IMR-90 (cell line): ENCODE measurements at regions not wholly inside any gene's neighbourhood (a gene's known extent, or its start where the extent isn't known, plus 50 kb on each side); places are given as distances from the start of the nearest gene placed in this dataset.

Experiments used
- ATAC-seq: fragments of 200-7000 bp; cut with Tn5 transposase; 2 replicates; pipeline ENCODE4 v1.9.1; 2020; ENCODE audit warnings: low read depth, mild to moderate bottlenecking, moderate library complexity
- BruUV-seq: library from RNA; stranded (reverse); fragments of 400-500 nt; replicated peaks from 2 replicates; lab custom pipeline; 2021; lab: Mats Ljungman, UMichigan
- CTCF ChIA-PET: fragments of 300-600 bp; formaldehyde crosslinking; extraction: SDS; loops from one replicate; lab custom pipeline; 2021; ENCODE audit warnings: antibody characterized with exemption; lab: Yijun Ruan, JAX
- POLR2A ChIA-PET: fragments of 300-600 bp; sonication (Branson Sonifier 250); formaldehyde crosslinking; loops from one replicate; lab custom pipeline; 2022; ENCODE audit warnings: antibody characterized with exemption; ENCODE audit not compliant: unreplicated experiment; lab: Charles Lee
- DNase-seq: peaks from one replicate; pipeline ENCODE4 v3.0.0; 2013
- H2AFZ ChIP-seq: replicated peaks from 2 replicates; pipeline ENCODE3; 2013; ENCODE audit warnings: low read length, mild to moderate bottlenecking; ENCODE audit not compliant: poor library complexity
- H2AK5ac ChIP-seq: 2 replicates; pipeline ENCODE4 v1.6.1; 2013; ENCODE audit warnings: low read depth, low read length, inconsistent platforms
- H2AK9ac ChIP-seq: replicated peaks from 2 replicates; pipeline ENCODE3; 2013; ENCODE audit warnings: mild to moderate bottlenecking, low read depth, low read length, moderate library complexity; ENCODE audit not compliant: poor library complexity
- H2BK120ac ChIP-seq: 2 replicates; pipeline ENCODE4 v1.6.1; 2013; ENCODE audit warnings: low read depth, low read length, inconsistent platforms
- H2BK15ac ChIP-seq: 3 replicates; pipeline ENCODE4 v1.6.1; 2013; ENCODE audit warnings: low read depth, low read length, inconsistent platforms
- H2BK20ac ChIP-seq: 2 replicates; pipeline ENCODE4 v1.6.1; 2013; ENCODE audit warnings: low read depth, mild to moderate bottlenecking, inconsistent platforms, low read length, moderate library complexity
- H2BK5ac ChIP-seq: 2 replicates; pipeline ENCODE4 v1.6.1; 2013; ENCODE audit warnings: mild to moderate bottlenecking, low read depth, low read length, inconsistent platforms; ENCODE audit not compliant: poor library complexity, severe bottlenecking
- H3K14ac ChIP-seq: replicated peaks from 2 replicates; pipeline ENCODE4 v1.6.1; 2013; ENCODE audit warnings: low read depth, low read length, inconsistent platforms
- H3K18ac ChIP-seq: 2 replicates; pipeline ENCODE4 v1.6.1; 2013; ENCODE audit warnings: low read depth, low read length, control low read depth
- H3K23ac ChIP-seq: 2 replicates; pipeline ENCODE4 v1.6.1; 2013; ENCODE audit warnings: low read depth, low read length, inconsistent platforms
- H3K27ac ChIP-seq: 2 replicates; pipeline ENCODE4 v1.5.1; 2013; ENCODE audit warnings: mild to moderate bottlenecking, control low read depth, low read length; ENCODE audit not compliant: insufficient read depth
- H3K27me3 ChIP-seq: 2 replicates; pipeline ENCODE4 v1.6.1; 2013; ENCODE audit warnings: low read length; ENCODE audit not compliant: control insufficient read depth, insufficient read depth
- H3K36me3 ChIP-seq: 2 replicates; pipeline ENCODE4 v1.6.1; 2013; ENCODE audit warnings: low read length, mixed read lengths; ENCODE audit not compliant: control insufficient read depth, insufficient read depth
- H3K4ac ChIP-seq: 2 replicates; pipeline ENCODE4 v1.6.1; 2013; ENCODE audit warnings: low read depth, low read length, inconsistent platforms
- H3K4me1 ChIP-seq: 2 replicates; pipeline ENCODE4 v1.6.1; 2013; ENCODE audit warnings: low read length, mixed read lengths; ENCODE audit not compliant: control insufficient read depth, insufficient read depth
- H3K4me2 ChIP-seq: 2 replicates; pipeline ENCODE4 v1.6.1; 2013; ENCODE audit warnings: low read depth, mild to moderate bottlenecking, control low read depth, low read length, moderate library complexity
- H3K4me3 ChIP-seq: 2 replicates; pipeline ENCODE4 v1.5.1; 2013; ENCODE audit warnings: low read depth, mild to moderate bottlenecking, control low read depth, low read length, moderate library complexity; ENCODE audit not compliant: insufficient read depth
- H3K56ac ChIP-seq: 2 replicates; pipeline ENCODE4 v1.6.1; 2013; ENCODE audit warnings: low read length, inconsistent platforms; ENCODE audit not compliant: insufficient read depth; ENCODE audit errors: extremely low read depth
- H3K79me1 ChIP-seq, 2 experiments: 2 replicates each; pipeline ENCODE4 v1.6.1; 2013; ENCODE audit warnings: low read length in 2 of 2, inconsistent platforms in 1 of 2, low read depth in 1 of 2
- H3K9ac ChIP-seq: 2 replicates; pipeline ENCODE4 v1.6.1; 2013; ENCODE audit warnings: low read depth, low read length, control low read depth
- H3K9me1 ChIP-seq: 2 replicates; pipeline ENCODE4 v1.6.1; 2013; ENCODE audit warnings: low read length, inconsistent platforms; ENCODE audit not compliant: insufficient read depth
- H3K9me3 ChIP-seq: 2 replicates; pipeline ENCODE4 v1.6.1; 2013; ENCODE audit warnings: low read length; ENCODE audit not compliant: control insufficient read depth, insufficient read depth
- H4K20me1 ChIP-seq: 2 replicates; pipeline ENCODE4 v1.6.1; 2013; ENCODE audit warnings: low read length, inconsistent platforms; ENCODE audit not compliant: insufficient read depth
- H4K5ac ChIP-seq: 2 replicates; pipeline ENCODE4 v1.6.1; 2013; ENCODE audit warnings: mild to moderate bottlenecking, low read depth, low read length, control low read depth
- H4K8ac ChIP-seq, 2 experiments: 2 replicates each; pipeline ENCODE4 v1.6.1; 2013; ENCODE audit warnings: low read depth in 2 of 2, low read length in 2 of 2, control low read depth in 1 of 2, inconsistent platforms in 1 of 2
- H4K91ac ChIP-seq: 2 replicates; pipeline ENCODE4 v1.6.1; 2013; ENCODE audit warnings: low read depth, low read length, inconsistent platforms; ENCODE audit not compliant: insufficient read depth
- BHLHE40 ChIP-seq: fragments of 150-350 bp; IDR thresholded peaks from 2 replicates; pipeline ENCODE4 v1.6.1; 2016; ENCODE audit warnings: mild to moderate bottlenecking, low read depth, low read length
- CEBPB ChIP-seq: IDR thresholded peaks from 2 replicates; pipeline ENCODE4 v1.6.1; 2012; ENCODE audit warnings: low read depth, low read length, improper control_type of control experiment
- CHD1 ChIP-seq: IDR thresholded peaks from 2 replicates; pipeline ENCODE4 v1.6.1; 2012; ENCODE audit warnings: low read depth, low read length, improper control_type of control experiment
- FOS ChIP-seq: fragments of 150-350 bp; IDR thresholded peaks from 2 replicates; pipeline ENCODE4 v1.6.1; 2016; ENCODE audit warnings: low read depth, low read length
- MAFK ChIP-seq: IDR thresholded peaks from 2 replicates; pipeline ENCODE4 v1.6.1; 2012; ENCODE audit warnings: low read depth, low read length, improper control_type of control experiment
- MAZ ChIP-seq: IDR thresholded peaks from 2 replicates; pipeline ENCODE4 v1.6.1; 2012; ENCODE audit warnings: low read depth, mild to moderate bottlenecking, low read length, improper control_type of control experiment, moderate library complexity, borderline replicate concordance
- MXI1 ChIP-seq: IDR thresholded peaks from 2 replicates; pipeline ENCODE4 v1.6.1; 2012; ENCODE audit warnings: low read depth, mild to moderate bottlenecking, low read length, moderate library complexity, borderline replicate concordance
- NFE2L2 ChIP-seq: fragments of 150-350 bp; IDR thresholded peaks from 2 replicates; pipeline ENCODE4 v1.6.1; 2016; ENCODE audit warnings: low read depth, mild to moderate bottlenecking, low read length
- POLR2A ChIP-seq: IDR thresholded peaks from 2 replicates; pipeline ENCODE4 v1.6.1; 2012; ENCODE audit warnings: mild to moderate bottlenecking, low read depth, low read length
- RAD21 ChIP-seq: IDR thresholded peaks from 2 replicates; pipeline ENCODE4 v1.6.1; 2012; ENCODE audit warnings: low read length, improper control_type of control experiment
- WGBS, 2 experiments: methylation state at CpG; one replicate each; pipeline versions ENCODE4 v1.1.5 to v1.1.7; 2013; ENCODE audit warnings: missing lambda C conversion rate in 2 of 2; ENCODE audit not compliant: insufficient read length in 1 of 2; ENCODE audit errors: extremely low coverage in 2 of 2; 5-methylcytosine and 5-hydroxymethylcytosine counted together
- dilution Hi-C: fragments of 300-500 bp; cut with HindIII; formaldehyde crosslinking; loops from one replicate; pipeline ENCODE4 v1.14.3; 2018; ENCODE audit warnings: low sequenced_read_pairs; ENCODE audit not compliant: unreplicated experiment
- in situ Hi-C: fragments of 300-500 bp; cut with MboI; formaldehyde crosslinking; loops from 3 replicates; pipeline ENCODE4 v1.14.3; 2019; ENCODE audit warnings: low sequenced_read_pairs, inconsistent platforms, mixed read lengths
- intact Hi-C: fragments of 100-400 bp; cut with micrococcal nuclease; formaldehyde crosslinking; loops from 2 replicates; pipeline ENCODE4 v1.10.0; 2022
- TF ChIP-seq, protein P1 (sequence below): conservative IDR thresholded peaks from 2 replicates; pipeline ENCODE4 v1.5.1; 2012; ENCODE audit warnings: mild to moderate bottlenecking, low read depth, low read length, improper control_type of control experiment
- TF ChIP-seq, protein P2 (sequence below): fragments of 150-350 bp; IDR thresholded peaks from 2 replicates; pipeline ENCODE4 v1.6.1; 2016; ENCODE audit warnings: low read depth, mild to moderate bottlenecking, low read length, moderate library complexity, borderline replicate concordance

DNA sequence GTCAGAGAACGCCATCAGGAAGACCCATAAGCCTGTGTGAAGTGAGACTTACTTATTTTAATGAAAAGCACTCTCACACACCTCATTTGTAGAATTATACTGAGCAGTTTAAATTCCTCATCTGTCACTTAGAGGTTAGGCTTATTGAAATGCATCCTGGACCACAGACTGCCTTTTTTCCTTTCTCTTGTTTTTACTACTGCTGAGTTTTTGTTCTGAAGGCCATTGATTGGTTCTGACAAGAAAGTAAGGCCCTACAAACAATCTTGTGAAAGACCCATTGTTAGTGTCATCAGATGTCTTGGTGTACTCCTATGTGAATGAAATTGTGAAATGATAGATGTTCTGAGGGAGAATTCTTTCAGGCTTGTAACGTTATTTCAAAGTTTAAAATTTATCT, 1343.3 kb upstream of the ADGRL2 start:
- Histone ChIP-seq H2BK120ac (no peak overlapping the region), H3K18ac (no peak overlapping the region), H2BK5ac (no peak overlapping the region), H2AFZ (no peak overlapping the region), H3K4ac (no peak overlapping the region), H3K9me3 (no peaks in the 10 kb centered on the region), H3K79me1 (no peaks in the 10 kb centered on the region), H3K23ac (no peak overlapping the region), H4K5ac (no peak overlapping the region), H2AK5ac (no peak overlapping the region), H3K4me2 (no peak overlapping the region), H2BK15ac (no peak overlapping the region), H4K91ac (no peak overlapping the region), H3K4me1 (no peaks in the 10 kb centered on the region), H2AK9ac (no peak overlapping the region), H4K8ac (no peak overlapping the region), H3K27ac (no peak overlapping the region), H3K36me3 (no peaks in the 10 kb centered on the region), H3K9ac (no peak overlapping the region), H3K9me1 (no peaks in the 10 kb centered on the region), H2BK20ac (no peak overlapping the region), H3K27me3 (no peaks in the 10 kb centered on the region), H3K14ac (no peak overlapping the region), H4K20me1 (no peaks in the 10 kb centered on the region), H3K4me3 (no peak overlapping the region), H3K56ac (no peak overlapping the region)
- intact Hi-C loops: no loop called here
- POLR2A ChIA-PET: interaction anchor here (0.6 kb wide), 1 partner anchor 766 kb away, joined by 3 read pairs; no protein-coding TSS in a partner anchor
- DNase-seq (no peak), ATAC-seq (no peak)
- WGBS, 2 experiments: no CpG with 5 or more reads among the region's 2 CpGs
- in situ Hi-C loops: no loop called here
- CTCF ChIA-PET: interaction anchor here (0.7 kb wide), 1 partner anchor 186 kb away, joined by 3 read pairs; no protein-coding TSS in a partner anchor
- dilution Hi-C loops: no loop called here
- no peak for TF ChIP-seq CEBPB
- no peak for TF ChIP-seq RAD21
- no peak for TF ChIP-seq MAFK
- TF ChIP-seq CHD1: no peak
- TF ChIP-seq, protein P1, sequence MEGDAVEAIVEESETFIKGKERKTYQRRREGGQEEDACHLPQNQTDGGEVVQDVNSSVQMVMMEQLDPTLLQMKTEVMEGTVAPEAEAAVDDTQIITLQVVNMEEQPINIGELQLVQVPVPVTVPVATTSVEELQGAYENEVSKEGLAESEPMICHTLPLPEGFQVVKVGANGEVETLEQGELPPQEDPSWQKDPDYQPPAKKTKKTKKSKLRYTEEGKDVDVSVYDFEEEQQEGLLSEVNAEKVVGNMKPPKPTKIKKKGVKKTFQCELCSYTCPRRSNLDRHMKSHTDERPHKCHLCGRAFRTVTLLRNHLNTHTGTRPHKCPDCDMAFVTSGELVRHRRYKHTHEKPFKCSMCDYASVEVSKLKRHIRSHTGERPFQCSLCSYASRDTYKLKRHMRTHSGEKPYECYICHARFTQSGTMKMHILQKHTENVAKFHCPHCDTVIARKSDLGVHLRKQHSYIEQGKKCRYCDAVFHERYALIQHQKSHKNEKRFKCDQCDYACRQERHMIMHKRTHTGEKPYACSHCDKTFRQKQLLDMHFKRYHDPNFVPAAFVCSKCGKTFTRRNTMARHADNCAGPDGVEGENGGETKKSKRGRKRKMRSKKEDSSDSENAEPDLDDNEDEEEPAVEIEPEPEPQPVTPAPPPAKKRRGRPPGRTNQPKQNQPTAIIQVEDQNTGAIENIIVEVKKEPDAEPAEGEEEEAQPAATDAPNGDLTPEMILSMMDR: no peak
- TF ChIP-seq FOS: no peak
- no peak for TF ChIP-seq MAZ
- TF ChIP-seq, protein P2, sequence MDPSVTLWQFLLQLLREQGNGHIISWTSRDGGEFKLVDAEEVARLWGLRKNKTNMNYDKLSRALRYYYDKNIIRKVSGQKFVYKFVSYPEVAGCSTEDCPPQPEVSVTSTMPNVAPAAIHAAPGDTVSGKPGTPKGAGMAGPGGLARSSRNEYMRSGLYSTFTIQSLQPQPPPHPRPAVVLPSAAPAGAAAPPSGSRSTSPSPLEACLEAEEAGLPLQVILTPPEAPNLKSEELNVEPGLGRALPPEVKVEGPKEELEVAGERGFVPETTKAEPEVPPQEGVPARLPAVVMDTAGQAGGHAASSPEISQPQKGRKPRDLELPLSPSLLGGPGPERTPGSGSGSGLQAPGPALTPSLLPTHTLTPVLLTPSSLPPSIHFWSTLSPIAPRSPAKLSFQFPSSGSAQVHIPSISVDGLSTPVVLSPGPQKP: no peak
- no peak for TF ChIP-seq POLR2A
- no peak for TF ChIP-seq NFE2L2
- TF ChIP-seq BHLHE40: no peak
- no peak for TF ChIP-seq MXI1
- no TSS peak for BruUV-seq
